Uterus (tissue), 3 donors: ENCODE measurements at regions not wholly inside any gene's neighbourhood (a gene's known extent, or its start where the extent isn't known, plus 50 kb on each side); places are given as distances from the start of the nearest gene placed in this dataset.

Source experiments
- DNase-seq, 2 donors: peaks; one replicate each; pipeline ENCODE4 v3.0.0-alpha.2; 2019 to 2020
- H3K27ac ChIP-seq, 2 donors: fragments of 200-600 bp; sonication (generic); 1 replicate in 1 of 2; 2 replicates in 1 of 2; pipeline ENCODE4 v1.5.1; 2016 to 2018
- H3K27me3 ChIP-seq, 2 donors: fragments of 200-600 bp; sonication (generic); one replicate each; pipeline ENCODE4 v1.5.1; 2018 to 2019; ENCODE audit warnings: control low read depth in 1 of 2
- H3K36me3 ChIP-seq, 2 donors: fragments of 200-600 bp; sonication (generic); one replicate each; pipeline ENCODE4 v1.5.1; 2019; ENCODE audit warnings: control low read depth in 1 of 2
- H3K4me1 ChIP-seq, 2 donors: fragments of 200-600 bp; sonication (generic); one replicate each; pipeline ENCODE4 v1.5.1; 2018 to 2019; ENCODE audit warnings: control low read depth in 1 of 2
- H3K4me3 ChIP-seq, 2 donors: fragments of 200-600 bp; sonication (generic); 1 replicate in 1 of 2; 2 replicates in 1 of 2; pipeline ENCODE4 v1.5.1; 2018 to 2019; ENCODE audit warnings: mild to moderate bottlenecking in 1 of 2
- H3K9me3 ChIP-seq, 2 donors: fragments of 200-600 bp; sonication (generic); one replicate each; pipeline ENCODE4 v1.5.1; 2019; ENCODE audit warnings: control low read depth in 1 of 2
- CTCF ChIP-seq, 4 experiments: fragments of 200-600 bp in 2 of 4; fragments of 450-650 bp in 2 of 4; sonication (generic) in 2 of 4; IDR thresholded peaks; one replicate each; pipeline ENCODE4 v1.5.1; 2016 to 2019; ENCODE audit warnings: antibody characterized with exemption in 4 of 4, mild to moderate bottlenecking in 2 of 4, moderate library complexity in 1 of 4
- POLR2A ChIP-seq, 2 donors: fragments of 450-650 bp; IDR thresholded peaks; one replicate each; pipeline ENCODE4 v1.6.1; 2016; ENCODE audit warnings: antibody characterized with exemption in 2 of 2, mild to moderate bottlenecking in 1 of 2, moderate library complexity in 1 of 2
- intact Hi-C: fragments of 100-400 bp; cut with DNase I; formaldehyde crosslinking; loops from one replicate; pipeline ENCODE4 v1.15.1; 2023; ENCODE audit warnings: low total_unique reads
- donor health status: DM: yes; HTN: yes; CAD: no.

GRCh38 chr5:4205398-4205797 is 609.8 kb downstream of the IRX1 start:
- no peaks in the 10 kb centered on the region for H3K36me3 ChIP-seq
- H3K27me3 ChIP-seq = no peaks in the 10 kb centered on the region
- H3K4me1 ChIP-seq = no peaks in the 10 kb centered on the region
- no peak overlapping the region for H3K4me3 ChIP-seq
- no peak for TF ChIP-seq CTCF (IDR thresholded peaks at IDR 0.05)
- TF ChIP-seq POLR2A (IDR thresholded peaks at IDR 0.05) = no peak
- no peaks in the 10 kb centered on the region for H3K9me3 ChIP-seq
- no peak for DNase-seq
- H3K27ac ChIP-seq = peak overlapping the region; percentile 11 to 36
- intact Hi-C loops = no loop called here

- TF ChIP-seq CTCF (IDR thresholded peaks at IDR 0.05) (no peak), POLR2A (IDR thresholded peaks at IDR 0.05) (no peak)
- Histone ChIP-seq H3K4me1 (no peaks in the 10 kb centered on the region), H3K27ac (peak overlapping the region; percentile 11 to 36), H3K36me3 (no peaks in the 10 kb centered on the region), H3K4me3 (no peak overlapping the region), H3K27me3 (no peaks in the 10 kb centered on the region), H3K9me3 (no peaks in the 10 kb centered on the region)
- intact Hi-C loops = no loop called here
- no peak for DNase-seq
Measured at GRCh38 chr5:4206127-4206526, 610.5 kb downstream of the IRX1 start.

GRCh38 chr5:4207486-4207885 is 611.9 kb downstream of the IRX1 start:
- intact Hi-C loops = no loop called here
- H3K27me3 ChIP-seq = no peaks in the 10 kb centered on the region
- H3K36me3 ChIP-seq = no peaks in the 10 kb centered on the region
- H3K4me1 ChIP-seq = no peaks in the 10 kb centered on the region
- H3K4me3 ChIP-seq = no peak overlapping the region
- DNase-seq = no peak
- no peak for TF ChIP-seq POLR2A (IDR thresholded peaks at IDR 0.05)
- no peak for TF ChIP-seq CTCF (IDR thresholded peaks at IDR 0.05)
- H3K9me3 ChIP-seq = no peaks in the 10 kb centered on the region
- H3K27ac ChIP-seq = no peak overlapping the region

- intact Hi-C loops = no loop called here
- TF ChIP-seq POLR2A (IDR thresholded peaks at IDR 0.05) (no peak), CTCF (IDR thresholded peaks at IDR 0.05) (no peak)
- DNase-seq = no peak
Measured at GRCh38 chr5:4208537-4208936, 612.9 kb downstream of the IRX1 start.

GRCh38 chr5:4208996-4209395 is 613.4 kb downstream of the IRX1 start:
- H3K4me1 ChIP-seq = no peaks in the 10 kb centered on the region
- no peak for TF ChIP-seq POLR2A (IDR thresholded peaks at IDR 0.05)
- no peak for TF ChIP-seq CTCF (IDR thresholded peaks at IDR 0.05)
- H3K27me3 ChIP-seq = no peaks in the 10 kb centered on the region
- no peaks in the 10 kb centered on the region for H3K36me3 ChIP-seq
- H3K4me3 ChIP-seq = no peak overlapping the region
- H3K27ac ChIP-seq = no peak overlapping the region
- DNase-seq = no peak
- intact Hi-C loops = no loop called here
- H3K9me3 ChIP-seq = no peaks in the 10 kb centered on the region

More at GRCh38 chr5:4208537-4208936, 612.9 kb downstream of the IRX1 start:
- no peak overlapping the region for H3K27ac ChIP-seq
- no peaks in the 10 kb centered on the region for H3K4me1 ChIP-seq
- H3K4me3 ChIP-seq = no peak overlapping the region
- no peaks in the 10 kb centered on the region for H3K27me3 ChIP-seq
- no peaks in the 10 kb centered on the region for H3K36me3 ChIP-seq
- no peaks in the 10 kb centered on the region for H3K9me3 ChIP-seq
